CD8-positive, alpha-beta memory T cell (primary cell): ENCODE measurements at regions not wholly inside any gene's neighbourhood (a gene's known extent, or its start where the extent isn't known, plus 50 kb on each side); places are given as distances from the start of the nearest gene placed in this dataset.

Experiments used
- CTCF ChIA-PET: fragments of 350-600 bp; sonication (Branson Sonifier 250); formaldehyde crosslinking; loops from one replicate; lab custom pipeline; 2021; ENCODE audit warnings: antibody characterized with exemption; lab: Charles Lee
- POLR2A ChIA-PET: fragments of 350-600 bp; sonication (Branson Sonifier 250); formaldehyde crosslinking; loops from one replicate; lab custom pipeline; 2021; ENCODE audit warnings: antibody characterized with exemption; lab: Charles Lee
- DNase-seq, 5 donors: peaks; one replicate each; pipeline versions ENCODE4 v3.0.0 to v3.0.0-alpha.2; 2020 to 2022; ENCODE audit warnings: mixed read lengths in 1 of 5
- H3K27ac ChIP-seq: one replicate; pipeline ENCODE4 v1.7.0; 2013; ENCODE audit warnings: low read depth, mild to moderate bottlenecking, low read length, moderate library complexity
- H3K27me3 ChIP-seq: 2 replicates; pipeline ENCODE4 v1.7.0; 2013; ENCODE audit warnings: low read length, mild to moderate bottlenecking; ENCODE audit not compliant: insufficient read depth, poor library complexity, severe bottlenecking
- H3K36me3 ChIP-seq: 2 replicates; pipeline ENCODE4 v1.7.0; 2013; ENCODE audit warnings: mild to moderate bottlenecking, low read length, moderate library complexity; ENCODE audit not compliant: insufficient read depth
- H3K4me1 ChIP-seq: 2 replicates; pipeline ENCODE4 v1.7.0; 2013; ENCODE audit warnings: mild to moderate bottlenecking, low read length, moderate library complexity; ENCODE audit not compliant: insufficient read depth
- H3K4me3 ChIP-seq: 2 replicates; pipeline ENCODE4 v1.7.0; 2013; ENCODE audit warnings: mild to moderate bottlenecking, low read length
- H3K9me3 ChIP-seq: 2 replicates; pipeline ENCODE4 v1.7.0; 2013; ENCODE audit warnings: mild to moderate bottlenecking, low read length
- H3K27ac Mint-ChIP-seq, 8 donors: one replicate each; pipeline ENCODE4 v1.8.0; 2020 to 2021; ENCODE audit warnings: mixed read lengths in 8 of 8, mild to moderate bottlenecking in 6 of 8, inconsistent platforms in 3 of 8, moderate library complexity in 3 of 8
- H3K27me3 Mint-ChIP-seq, 2 donors: one replicate each; pipeline ENCODE4 v1.8.0; 2020 to 2021; ENCODE audit warnings: mixed read lengths in 2 of 2, mild to moderate bottlenecking in 1 of 2, moderate library complexity in 1 of 2
- H3K36me3 Mint-ChIP-seq, 3 donors: one replicate each; pipeline ENCODE4 v1.8.0; 2020 to 2021; ENCODE audit warnings: mixed read lengths in 3 of 3, inconsistent platforms in 1 of 3, mild to moderate bottlenecking in 1 of 3
- H3K4me1 Mint-ChIP-seq, 3 donors: one replicate each; pipeline ENCODE4 v1.8.0; 2020 to 2021; ENCODE audit warnings: mixed read lengths in 3 of 3, inconsistent platforms in 1 of 3, mild to moderate bottlenecking in 1 of 3
- H3K4me3 Mint-ChIP-seq, 7 donors: one replicate each; pipeline ENCODE4 v1.8.0; 2020 to 2021; ENCODE audit warnings: mixed read lengths in 7 of 7, mild to moderate bottlenecking in 6 of 7, moderate library complexity in 4 of 7, inconsistent platforms in 2 of 7
- H3K9me3 Mint-ChIP-seq, 5 donors: one replicate each; pipeline ENCODE4 v1.8.0; 2020 to 2022; ENCODE audit warnings: mixed read lengths in 5 of 5, mild to moderate bottlenecking in 3 of 5, moderate library complexity in 2 of 5, inconsistent platforms in 1 of 5

GRCh38 chr4:137583671-137584070 lies 51.4 kb upstream of the PCDH18 start:
- no peak overlapping the region for H3K4me3 ChIP-seq
- DNase-seq, result no peak
- H3K27ac ChIP-seq, result no peak overlapping the region
- H3K27ac Mint-ChIP-seq, result no peak overlapping the region
- CTCF ChIA-PET, result no interaction called here
- no peaks in the 10 kb centered on the region for H3K4me1 Mint-ChIP-seq
- H3K36me3 ChIP-seq, result no peaks in the 10 kb centered on the region
- H3K27me3 ChIP-seq, result no peaks in the 10 kb centered on the region
- peaks cover 0 to 10% (median 3%) of the 10 kb centered on the region in 5 donors for H3K9me3 Mint-ChIP-seq
- H3K4me1 ChIP-seq, result no peaks in the 10 kb centered on the region
- no peaks in the 10 kb centered on the region for H3K9me3 ChIP-seq
- no peak overlapping the region for H3K4me3 Mint-ChIP-seq
- H3K36me3 Mint-ChIP-seq, result peaks cover 0 to 1% (median 0%) of the 10 kb centered on the region in 3 donors
- no peaks in the 10 kb centered on the region for H3K27me3 Mint-ChIP-seq
- POLR2A ChIA-PET, result no interaction called here
